Middle frontal gyrus (tissue), 1 donor: ENCODE measurements at regions not wholly inside any gene's neighbourhood (a gene's known extent, or its start where the extent isn't known, plus 50 kb on each side); places are given as distances from the start of the nearest gene placed in this dataset.

Source experiments
- DNase-seq: peaks from one replicate; pipeline ENCODE4 v3.0.0-alpha.2; 2015; ENCODE audit warnings: low spot score; ENCODE audit errors: extremely low spot score

DNA sequence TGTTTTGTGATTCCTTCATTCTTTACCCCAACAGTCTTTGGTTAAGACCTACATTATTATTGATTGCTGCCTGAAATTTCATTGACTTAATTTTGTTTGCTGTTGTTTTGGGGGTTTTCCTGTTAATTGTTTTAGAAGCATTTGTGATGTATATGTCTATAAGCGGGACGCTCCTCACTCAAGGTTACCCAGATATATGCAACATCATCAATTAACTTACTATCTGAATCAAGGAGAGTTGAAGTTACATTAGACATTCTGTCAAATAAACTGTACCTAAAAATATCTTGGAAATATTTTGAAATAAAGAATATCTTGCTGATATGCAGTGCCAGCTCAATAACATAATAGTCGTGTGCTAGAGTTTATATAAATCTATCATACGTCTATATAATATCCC, 125.9 kb upstream of the CDH18 start:
- DNase-seq = no peak

DNA sequence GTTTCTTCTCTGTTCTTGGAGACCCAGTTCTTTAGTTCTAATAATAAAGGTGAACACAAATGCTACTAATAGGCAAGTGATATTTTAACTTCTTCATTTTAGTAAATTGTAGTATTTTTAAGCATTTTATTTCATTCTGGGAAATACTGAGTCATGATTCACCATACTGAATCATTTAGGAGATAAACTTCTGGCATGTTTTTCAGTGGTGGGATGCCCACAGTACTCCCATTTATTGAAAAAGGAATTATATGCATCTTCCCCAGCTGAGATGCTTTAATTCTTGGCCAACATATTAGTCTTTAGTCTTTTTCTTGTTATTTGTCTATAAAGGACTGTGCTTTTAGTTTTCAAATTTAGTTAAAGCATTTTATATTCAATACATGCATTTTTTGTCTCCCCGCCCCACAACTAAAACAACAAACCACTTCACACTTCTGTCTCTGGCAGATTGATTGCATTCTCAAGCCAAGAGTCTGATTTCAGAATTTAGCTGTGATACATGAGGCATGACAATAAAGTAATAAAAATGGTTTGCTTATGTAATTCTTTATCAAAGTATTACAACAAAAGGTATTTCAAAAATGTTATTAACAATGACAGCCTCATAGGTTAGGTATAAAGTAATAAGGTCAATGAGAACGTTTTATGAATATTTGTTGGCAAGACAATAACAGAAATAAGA, 125.2 kb upstream of the CDH18 start:
- DNase-seq = no peak

DNA sequence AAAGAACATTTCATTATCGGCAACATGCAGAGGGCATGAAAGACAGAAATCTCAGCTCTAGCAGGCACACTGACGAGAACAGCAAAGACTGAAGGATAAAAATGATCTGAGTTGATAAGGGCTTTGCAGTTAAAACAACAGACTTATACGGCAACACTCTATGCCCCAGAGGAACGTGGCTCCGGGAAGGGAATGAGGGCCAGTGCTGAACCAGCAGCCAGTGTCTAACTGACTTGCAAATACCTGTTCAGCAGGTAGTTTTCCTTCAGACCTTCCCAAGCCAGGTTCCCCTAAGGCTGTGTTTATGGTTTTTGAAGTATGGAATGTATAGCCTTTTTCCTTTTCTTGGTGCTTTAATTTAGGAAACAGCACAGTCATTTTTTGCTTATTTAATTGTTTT, 121.3 kb upstream of the CDH18 start:
- no peak for DNase-seq

DNA sequence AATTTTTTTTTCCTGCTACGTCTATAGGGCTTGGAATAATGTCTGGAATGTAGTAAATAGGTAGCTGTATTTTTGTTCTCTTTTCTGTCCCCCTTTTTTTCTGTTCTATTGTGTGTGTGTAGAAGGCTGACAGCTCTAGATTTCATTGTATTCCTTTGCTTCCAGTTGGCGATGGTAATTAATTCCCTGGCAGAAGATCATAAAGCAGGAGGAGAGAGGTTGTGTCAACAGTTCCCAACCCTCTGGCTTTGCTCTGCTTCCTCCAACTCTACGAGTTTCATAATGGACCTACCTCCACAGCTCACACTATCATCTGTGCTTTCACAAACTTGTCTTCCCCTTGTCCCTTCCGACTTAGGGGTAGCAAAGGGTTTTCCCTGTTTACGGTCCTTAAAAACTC, 117.9 kb upstream of the CDH18 start:
- DNase-seq = no peak

DNA sequence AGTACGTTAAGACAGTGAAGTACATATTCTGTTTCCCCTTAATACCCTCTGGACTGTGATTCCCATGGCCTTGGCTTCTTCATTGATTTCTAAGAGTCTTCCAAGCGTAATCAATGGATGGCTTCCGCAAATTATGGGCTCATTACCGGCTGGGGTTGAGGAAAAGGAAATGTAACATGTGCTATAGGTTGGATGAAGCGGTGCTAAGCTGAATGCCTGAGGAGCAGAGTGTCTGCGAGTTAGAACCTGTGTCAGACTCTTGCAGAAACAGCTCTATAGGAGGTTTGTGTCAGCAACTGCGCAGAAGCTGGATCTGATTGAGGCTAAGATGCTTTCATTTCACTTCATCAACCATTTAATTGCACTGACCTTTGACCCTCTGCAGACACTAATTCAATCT, 114.3 kb upstream of the CDH18 start:
- DNase-seq = no peak

DNA sequence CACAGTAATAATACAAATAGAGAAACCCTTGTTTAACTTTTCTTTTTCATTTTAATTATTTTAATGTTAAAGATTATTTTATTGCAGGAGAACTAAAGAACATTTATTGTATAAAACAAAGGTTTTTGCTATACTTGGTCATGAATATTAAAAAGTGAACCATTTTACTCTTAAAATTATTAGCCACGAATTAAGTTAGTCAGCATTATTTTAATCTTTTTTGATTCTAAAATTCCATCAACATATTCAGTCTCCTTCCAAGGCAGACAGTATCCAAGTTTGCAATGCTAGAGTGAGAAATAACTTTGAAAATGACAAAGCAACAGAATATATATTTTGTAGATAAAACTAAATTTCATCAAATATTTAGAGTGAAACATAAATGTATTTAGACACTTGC, 110.7 kb upstream of the CDH18 start:
- DNase-seq = no peak

DNA sequence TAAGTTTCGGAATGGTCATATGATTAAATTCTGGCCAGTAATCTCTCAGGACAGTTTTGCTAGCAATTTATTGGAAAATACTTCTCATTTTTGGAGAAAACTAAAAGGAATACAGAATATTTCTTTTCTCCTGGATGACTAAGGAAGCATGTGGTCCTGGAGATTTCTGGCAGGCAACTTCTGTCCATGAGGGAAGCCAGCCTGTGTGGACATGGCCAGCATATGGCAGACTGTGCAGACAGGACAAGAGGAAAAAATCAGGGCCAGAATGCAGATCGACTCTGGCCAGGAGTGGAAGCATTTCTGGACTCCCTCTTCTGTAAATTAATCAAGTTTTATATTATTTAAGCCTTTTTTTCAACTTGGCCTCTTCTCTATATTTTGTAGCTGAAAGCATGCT, 100.4 kb upstream of the CDH18 start:
- no peak for DNase-seq

DNA sequence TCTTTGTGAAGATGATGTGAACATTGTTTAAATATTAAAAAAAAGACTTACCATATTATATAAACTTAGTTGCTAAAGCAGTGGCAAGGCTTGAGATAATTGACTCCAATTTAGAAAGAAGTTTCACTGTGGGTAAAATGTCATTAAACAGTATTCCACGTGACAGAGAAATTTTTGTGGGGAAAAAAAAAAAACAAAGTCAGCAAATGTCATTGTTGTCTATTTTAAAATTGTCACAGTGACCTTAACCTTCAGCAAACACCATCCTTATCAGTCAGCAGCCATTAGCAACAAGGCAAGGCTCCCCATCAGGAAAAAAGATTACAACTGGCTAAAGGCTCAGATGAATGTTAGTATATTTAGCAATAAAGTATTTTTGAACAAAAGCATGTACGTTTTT, 99.3 kb upstream of the CDH18 start:
- DNase-seq = no peak

DNA sequence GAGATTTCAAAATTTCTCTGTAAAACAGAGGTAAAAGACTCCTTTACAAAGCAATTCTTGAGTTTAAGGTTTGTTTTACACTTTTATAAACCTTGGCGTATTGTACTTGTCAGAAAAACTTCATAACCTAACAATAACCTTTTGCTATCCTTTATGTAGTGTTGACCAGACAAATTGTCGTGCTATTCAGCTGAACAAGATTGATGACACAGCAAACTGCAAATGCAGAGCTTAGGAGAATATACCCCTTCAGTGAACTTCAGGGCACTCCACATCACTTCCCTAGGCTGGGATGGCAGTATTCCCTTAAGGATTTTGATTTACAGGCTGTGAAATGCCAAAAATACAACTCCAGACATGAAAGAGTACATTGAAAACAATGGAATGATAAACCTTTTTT, 89.2 kb upstream of the CDH18 start:
- no peak for DNase-seq

DNA sequence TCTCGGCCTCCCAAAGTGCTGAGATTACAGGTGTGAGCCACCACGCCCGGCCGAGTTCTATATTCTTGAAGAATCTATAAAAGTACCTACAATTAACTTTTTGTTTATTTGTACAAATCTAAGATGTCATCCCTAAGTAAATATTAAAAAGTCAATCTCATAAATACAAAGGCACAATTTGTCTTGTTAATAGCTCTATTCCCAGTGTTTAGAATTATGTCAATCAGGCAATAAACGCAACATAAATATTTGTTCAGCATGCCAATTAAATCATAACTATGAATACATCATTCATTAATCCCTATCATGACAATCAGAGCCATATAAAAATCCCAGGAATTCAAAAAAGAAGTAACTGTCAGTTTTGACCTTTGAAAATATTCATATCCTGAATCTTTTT, 68.9 kb upstream of the CDH18 start:
- no peak for DNase-seq

DNA sequence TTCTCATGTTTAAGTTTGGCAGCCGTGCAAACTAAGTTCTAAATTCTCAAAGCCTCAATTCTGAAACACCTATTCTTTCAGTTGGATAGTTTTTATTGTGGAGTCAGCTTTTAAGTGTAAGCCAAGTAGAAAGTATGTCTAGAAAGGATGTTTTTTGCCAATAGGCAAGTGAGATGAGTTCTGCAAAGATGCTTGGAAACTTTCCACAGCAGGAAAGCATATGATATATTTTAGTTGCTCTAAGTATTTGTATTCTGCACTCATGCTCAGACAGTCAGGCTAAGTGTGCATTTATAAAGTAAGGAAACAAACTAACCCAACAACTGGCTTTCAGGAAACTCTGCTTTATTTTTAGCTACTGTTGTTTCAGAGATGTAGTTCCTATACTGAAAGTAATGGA, 67.3 kb upstream of the CDH18 start:
- no peak for DNase-seq

DNA sequence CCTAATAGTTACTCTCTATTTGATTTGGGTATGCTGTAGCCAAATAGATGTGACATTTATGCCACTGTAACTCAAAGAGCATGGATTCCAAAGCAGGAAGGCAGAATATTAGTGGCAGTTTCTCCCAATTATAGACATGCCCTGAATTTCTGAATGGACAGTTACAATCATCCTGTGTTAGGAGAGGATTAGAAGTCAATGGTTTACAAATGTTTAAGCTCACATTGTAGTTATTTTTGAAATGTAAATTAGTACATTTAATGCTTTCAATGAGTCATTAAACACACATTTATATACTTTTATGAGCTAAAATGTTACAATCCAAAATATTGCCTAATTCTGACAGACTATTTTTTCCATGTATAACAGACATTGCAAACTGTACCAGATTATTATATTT, 62.3 kb upstream of the CDH18 start:
- no peak for DNase-seq

DNA sequence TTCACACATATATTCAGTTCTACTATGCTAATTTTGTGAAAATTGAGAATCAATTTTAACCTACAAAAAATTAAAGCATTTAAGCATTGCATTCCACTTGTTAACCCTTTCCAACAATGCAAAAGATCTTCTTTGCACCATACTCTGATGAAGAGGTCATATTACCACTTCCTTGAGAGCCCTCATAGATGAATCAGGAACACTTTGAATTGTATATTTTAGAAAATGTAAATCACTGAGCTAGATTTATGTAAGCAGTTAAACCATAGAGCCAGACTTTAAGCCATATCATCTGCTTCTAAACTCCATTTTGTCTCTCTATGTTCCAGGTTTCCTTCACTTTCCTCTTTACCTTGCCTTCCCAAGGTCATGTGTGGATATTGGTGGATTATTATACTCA, 56.5 kb upstream of the CDH18 start:
- DNase-seq = no peak

DNA sequence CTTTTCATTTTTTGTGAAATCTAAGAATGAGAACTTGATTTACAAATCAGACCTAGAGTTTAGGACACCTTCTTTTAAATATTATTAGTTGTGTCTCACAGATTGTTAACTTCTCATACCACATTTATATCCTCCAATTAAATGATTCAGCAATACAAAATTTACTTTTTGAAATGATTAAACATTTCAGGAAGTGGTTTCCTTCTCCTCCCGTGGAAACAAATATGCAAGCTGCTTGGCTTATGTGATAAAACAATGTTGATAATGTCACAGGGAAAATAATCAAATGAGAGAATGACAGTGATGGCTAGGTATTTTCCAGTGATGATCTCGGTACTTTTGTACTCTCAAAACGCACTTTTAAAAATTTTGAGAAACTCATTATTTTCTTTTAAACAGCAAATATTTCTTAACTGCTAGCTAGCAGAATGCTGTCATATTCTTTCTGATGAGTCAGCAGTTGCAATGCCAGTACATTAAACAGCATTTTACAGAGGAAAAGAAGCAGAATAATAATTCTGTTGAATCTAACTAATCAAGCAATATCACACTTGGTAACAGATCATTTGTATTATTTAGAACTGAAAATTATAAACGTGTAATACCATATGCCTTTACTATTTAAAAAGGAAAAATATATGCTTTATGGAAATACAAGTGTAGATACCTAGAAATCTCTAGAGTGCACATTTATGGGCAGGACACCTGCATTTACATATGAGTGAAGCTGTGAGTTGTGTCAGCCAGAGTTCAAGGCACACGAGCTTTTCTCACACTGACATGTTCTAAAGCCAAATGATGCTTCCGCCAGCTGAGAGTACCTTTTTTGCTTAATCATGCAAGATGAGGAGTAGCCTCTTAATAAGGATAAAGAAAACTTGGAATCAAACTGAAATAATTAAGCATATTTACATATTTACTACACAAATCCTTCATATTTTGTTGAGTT, 53.6 kb upstream of the CDH18 start:
- DNase-seq = no peak

DNA sequence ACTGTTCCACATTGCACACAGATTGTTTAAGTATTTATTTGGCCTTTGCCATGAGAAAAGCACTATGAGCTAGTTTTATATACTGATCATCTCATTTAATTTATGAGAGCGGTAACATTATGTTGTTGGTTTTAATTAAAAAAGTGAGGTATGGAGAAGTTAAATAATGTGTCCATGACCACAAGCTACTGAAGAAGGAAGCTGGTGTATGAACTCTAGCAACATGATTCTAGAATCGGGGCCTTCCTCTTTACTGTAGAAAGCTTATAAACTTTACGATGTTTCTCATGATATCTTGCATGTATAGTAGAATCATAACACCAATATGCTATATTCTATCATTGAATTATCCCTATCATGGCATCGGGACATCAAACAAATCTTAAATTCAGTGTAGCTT, 52.9 kb upstream of the CDH18 start:
- DNase-seq = no peak
